Sigmoid colon (tissue), 4 donors: ENCODE measurements at regions not wholly inside any gene's neighbourhood (a gene's known extent, or its start where the extent isn't known, plus 50 kb on each side); places are given as distances from the start of the nearest gene placed in this dataset.

Experiments
- POLR2AphosphoS5 ChIP-seq, 4 donors: sonication (generic); formaldehyde crosslinking; IDR thresholded peaks; one replicate each; pipeline ENCODE4 v1.6.1; 2017; ENCODE audit warnings: antibody characterized with exemption in 4 of 4
- TF ChIP-seq, protein P1 (sequence below), 4 experiments: fragments of 450-650 bp in 3 of 4; fragments of 200-600 bp in 1 of 4; IDR thresholded peaks; one replicate each; pipeline ENCODE4 v1.5.1; 2016 to 2019; ENCODE audit warnings: antibody characterized with exemption in 4 of 4, mild to moderate bottlenecking in 3 of 4, moderate library complexity in 2 of 4

DNA sequence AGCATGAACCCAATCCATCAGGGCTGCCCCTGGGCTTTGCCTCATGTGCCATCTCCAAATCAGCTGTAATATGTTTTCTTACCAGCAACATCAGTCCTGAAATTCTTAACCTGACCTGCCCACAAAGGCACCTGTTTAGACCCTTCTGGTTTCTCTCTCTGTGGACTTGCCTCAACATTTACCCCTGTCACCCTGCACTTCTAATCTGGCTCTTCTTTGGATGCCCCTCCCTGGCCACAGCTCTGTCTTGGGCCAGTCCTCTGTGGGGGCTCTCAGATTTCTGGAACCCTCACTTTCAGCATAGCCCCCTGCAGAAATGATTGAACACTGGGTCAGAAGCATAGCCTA lies 168.7 kb upstream of the STAC start:
- TF ChIP-seq POLR2AphosphoS5 (IDR thresholded peaks at IDR 0.05) = no peak
- TF ChIP-seq, protein P1, sequence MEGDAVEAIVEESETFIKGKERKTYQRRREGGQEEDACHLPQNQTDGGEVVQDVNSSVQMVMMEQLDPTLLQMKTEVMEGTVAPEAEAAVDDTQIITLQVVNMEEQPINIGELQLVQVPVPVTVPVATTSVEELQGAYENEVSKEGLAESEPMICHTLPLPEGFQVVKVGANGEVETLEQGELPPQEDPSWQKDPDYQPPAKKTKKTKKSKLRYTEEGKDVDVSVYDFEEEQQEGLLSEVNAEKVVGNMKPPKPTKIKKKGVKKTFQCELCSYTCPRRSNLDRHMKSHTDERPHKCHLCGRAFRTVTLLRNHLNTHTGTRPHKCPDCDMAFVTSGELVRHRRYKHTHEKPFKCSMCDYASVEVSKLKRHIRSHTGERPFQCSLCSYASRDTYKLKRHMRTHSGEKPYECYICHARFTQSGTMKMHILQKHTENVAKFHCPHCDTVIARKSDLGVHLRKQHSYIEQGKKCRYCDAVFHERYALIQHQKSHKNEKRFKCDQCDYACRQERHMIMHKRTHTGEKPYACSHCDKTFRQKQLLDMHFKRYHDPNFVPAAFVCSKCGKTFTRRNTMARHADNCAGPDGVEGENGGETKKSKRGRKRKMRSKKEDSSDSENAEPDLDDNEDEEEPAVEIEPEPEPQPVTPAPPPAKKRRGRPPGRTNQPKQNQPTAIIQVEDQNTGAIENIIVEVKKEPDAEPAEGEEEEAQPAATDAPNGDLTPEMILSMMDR (IDR thresholded peaks at IDR 0.05) = no peak
